NCI-H1930 (cell line): ENCODE measurements at regions not wholly inside any gene's neighbourhood (a gene's known extent, or its start where the extent isn't known, plus 50 kb on each side); places are given as distances from the start of the nearest gene placed in this dataset.

Experiments used
- DNase-seq, 2 experiments: peaks; one replicate each; lab custom pipeline; 2025; lab: John Stamatoyannopoulos, UW

DNA sequence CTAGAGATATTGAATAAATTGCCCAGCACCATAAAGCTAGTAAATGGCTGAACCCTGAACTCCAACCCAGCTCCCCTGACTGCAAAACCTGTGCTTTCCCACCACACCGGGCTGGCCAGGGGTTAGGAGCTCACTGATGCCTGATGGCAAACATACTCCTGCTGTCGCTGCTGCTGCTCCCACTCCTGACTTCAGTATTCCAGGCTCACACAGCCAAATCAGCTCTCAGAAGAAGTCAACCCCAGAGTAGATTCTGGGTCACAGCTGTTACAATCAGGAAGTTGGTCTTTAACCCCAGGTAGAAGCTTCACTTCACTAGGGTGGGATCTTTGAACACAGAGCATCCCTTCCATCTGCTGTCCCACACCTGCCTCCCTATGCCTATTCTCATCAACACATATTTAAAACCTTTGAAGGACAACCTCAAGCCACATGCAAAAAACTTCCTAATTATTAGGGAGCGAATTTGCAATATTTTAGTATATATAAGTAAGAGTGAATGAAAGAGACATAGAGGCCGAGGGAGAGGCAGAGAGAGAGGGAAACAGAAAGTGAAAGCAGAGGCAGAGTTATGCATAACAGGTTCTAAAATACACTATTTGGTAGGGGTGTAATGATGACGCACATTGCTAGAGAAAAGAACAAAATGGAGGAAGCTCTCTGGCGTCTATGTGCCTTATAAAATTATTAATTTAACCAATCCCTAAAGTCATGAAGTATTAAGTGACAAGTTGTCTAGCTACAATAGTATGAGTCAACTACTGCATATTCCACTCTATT, 99.4 kb upstream of the SERP2 start:
- no peak for DNase-seq

DNA sequence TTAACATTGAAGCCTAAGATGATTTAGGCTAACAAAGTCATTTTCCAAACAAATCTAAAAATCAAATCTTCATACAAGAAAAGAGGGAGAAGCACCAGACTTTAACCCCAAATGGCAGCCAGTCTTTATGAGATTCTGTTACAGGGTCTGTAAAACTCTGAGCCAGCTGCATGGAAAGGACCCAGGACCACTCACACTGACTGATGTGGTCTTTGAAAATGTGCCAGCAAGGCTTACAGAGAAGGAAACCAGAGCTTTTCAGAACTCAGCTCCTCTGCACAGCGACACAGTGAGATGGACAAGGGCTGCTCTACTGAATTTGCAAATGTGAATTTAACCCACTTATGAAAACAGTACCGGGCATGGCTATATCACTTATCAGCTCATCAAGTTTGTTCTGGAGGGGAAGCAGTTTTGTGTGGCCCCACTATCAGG, 98.8 kb upstream of the SERP2 start:
- no peak for DNase-seq

DNA sequence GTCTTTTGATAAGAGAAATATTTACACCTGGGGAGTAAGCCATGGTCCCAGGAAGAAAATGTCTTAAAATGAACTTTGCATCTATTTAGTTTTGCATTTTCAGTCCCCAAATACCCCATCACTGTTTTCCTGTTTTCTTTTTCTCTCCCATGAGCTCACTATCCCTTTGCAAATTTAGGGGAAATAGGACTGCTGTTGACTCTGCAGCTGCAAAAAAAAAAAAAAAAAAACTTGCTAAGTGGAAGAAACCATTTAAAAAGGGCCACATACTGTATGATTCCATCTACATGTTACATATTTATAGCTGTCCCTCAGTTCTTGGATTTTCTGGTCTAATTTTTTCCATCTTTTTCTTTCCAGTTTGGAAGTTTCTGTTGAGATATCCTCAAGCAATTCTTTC, 98.2 kb upstream of the SERP2 start:
- no peak for DNase-seq

DNA sequence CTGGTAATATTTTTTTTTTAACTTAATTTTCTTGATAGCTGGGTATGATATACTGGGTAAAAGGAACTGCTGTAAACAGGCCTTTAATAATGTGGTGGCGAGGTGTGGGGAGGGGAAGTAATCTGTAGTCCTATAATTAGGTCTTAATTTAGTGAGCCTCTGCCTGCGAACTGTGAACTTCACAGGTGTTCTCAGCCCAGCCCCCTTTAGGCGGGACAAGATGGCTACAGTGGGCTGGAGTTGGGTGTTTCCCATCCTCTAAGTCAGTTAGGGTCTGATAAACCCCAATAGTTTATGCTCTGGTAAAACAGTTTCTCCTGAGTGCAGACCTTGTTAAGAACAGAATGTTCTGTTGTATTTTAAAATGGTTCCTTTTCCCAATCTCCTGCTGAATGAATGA, 97.6 kb upstream of the SERP2 start:
- no peak for DNase-seq

DNA sequence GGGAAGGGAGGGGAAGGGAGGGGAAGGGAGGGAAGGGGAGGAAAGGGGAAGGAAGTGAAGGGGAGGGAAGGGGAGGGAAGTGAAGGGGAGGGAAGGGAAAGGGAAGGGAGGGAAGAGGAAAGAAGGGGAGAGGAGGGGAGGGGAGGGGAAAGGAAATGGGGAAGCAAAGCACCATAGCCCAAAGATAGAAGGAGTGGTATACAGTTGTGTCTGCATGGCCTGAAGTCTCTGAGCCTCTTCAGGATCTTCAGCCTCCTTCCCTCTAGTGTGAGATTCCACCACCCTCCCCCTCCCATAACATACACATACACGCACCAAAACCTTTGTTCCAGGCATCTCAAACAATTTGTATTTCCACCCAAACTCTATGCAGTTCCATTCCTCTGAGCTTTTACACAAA, 96.2 kb upstream of the SERP2 start:
- DNase-seq: no peak

DNA sequence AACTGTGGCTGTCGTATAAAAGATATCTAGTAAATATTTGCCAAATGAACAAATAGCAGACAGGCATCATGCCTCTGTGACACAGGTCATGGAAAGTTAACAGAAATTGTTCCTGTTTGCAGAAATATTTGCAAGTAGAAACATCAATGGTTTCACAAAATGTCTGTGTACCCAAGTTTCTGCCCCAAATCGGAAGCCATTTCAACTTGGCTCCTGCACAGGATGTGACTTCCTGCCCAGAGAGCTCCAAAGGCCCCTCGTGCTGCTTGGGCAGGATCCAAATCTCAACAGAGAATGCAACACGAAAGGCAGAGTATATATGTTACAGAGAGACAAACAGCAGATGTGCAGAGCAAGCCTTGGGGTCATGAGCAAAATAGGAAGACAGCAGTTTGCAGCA, 95.5 kb upstream of the SERP2 start:
- no peak for DNase-seq

DNA sequence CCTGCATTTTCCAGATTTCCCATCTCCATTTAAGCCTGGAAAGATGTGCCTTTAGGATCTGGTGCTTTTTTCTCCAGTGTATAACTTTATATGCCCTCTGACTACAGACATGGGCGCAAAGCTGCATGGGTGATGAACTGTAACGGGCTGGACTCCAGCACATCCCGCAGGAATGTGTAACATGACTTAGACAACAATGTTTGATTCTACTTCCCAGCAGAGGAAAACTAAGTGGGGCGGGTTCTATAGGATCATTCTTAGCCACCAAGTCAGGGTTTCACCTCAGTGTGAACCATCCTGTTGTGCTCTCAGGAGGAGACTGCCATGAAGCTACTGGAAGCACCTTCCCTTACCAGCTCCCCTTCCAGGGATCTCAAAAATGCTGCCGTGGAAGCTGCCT, 93.2 kb upstream of the SERP2 start:
- no peak for DNase-seq

DNA sequence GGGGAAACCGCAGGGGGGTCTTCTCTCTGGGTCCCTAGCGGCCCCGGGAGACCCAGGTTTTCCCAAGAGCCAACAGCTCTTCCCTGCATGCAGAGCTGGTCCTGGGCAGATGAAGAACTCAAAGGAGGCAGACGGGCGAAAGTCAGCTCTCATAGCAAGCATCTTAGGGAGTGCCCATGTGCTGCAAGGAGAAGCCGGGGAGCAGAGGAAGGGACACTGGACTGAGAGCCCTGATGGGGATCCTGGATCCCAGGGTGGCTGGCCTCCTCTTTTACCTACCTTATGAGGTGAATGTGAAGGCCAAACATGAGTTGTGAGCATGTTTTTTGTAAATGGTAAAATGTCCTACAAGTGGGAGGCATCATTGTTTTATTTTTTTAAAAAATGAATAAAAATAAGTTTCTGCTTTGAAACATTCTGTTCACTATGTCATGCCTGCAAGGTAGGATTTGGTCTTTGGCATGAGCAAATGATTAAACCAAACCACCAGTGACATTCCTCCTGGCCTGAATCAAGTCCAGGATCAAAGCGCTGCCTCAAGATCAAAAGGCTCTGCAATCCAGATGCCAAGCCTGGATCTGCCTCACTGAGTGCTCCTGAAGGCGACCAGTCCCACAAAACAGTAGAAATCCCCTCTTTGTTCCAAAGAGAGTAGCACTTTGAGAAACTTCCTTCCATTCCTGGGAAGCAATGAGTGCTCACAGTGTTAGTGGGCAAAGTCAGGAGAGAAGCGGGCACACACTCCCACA, 92.2 kb upstream of the SERP2 start:
- no peak for DNase-seq

DNA sequence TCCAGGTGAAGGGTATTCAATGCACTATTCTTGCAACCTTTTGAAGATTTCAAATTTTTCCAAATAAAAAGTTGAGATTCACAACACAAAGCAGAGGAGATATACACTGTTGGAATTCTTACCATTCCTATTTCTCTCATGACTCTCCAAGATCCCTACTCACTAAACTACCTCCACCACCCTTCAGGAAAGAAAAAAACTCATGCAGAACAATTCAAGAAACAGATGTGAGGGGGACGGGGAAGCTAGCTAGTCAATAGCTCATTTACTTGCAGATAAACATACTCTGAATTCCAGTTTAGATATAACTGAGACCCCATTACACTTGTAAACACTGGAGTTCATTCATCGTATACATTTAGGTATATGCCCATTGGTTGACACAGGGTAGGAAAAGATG, 90.0 kb upstream of the SERP2 start:
- no peak for DNase-seq

DNA sequence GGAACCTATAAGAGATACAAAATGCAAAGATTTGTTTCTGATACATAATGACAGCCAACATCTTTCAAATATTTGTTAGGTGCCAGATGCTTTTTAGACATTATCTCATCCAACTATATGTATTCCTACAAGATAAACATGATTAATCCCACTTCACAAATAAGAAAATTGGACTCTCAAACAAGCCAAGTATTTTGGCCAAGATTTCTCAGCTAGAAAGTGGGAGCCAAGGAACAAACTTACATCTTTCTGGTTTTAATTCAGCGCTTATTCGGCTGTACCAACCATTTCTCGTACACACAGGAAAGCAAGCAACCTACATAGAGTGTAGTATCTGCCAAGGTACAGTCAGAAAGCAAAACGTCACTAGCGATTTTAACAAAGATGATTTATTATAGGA, 85.7 kb upstream of the SERP2 start:
- DNase-seq: no peak

DNA sequence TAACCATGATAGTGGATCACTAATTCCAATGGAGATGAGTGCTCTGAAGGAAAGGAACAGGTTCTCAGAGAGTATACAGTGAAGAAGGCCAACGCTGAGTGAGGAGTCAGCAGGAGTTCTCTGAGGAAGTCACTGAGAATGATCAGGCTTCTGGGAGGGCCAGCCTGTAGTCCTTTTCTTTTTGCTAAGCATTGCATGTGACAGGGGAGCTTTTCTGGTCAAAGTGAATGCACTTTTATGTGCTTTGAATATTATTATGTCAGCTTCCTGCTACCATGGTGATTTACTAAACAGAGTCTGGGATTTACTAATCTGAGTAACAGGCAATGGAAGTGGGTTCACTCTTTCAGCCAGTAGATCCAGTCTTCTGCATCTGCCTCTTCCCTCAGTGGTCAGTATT, 81.1 kb upstream of the SERP2 start:
- no peak for DNase-seq

DNA sequence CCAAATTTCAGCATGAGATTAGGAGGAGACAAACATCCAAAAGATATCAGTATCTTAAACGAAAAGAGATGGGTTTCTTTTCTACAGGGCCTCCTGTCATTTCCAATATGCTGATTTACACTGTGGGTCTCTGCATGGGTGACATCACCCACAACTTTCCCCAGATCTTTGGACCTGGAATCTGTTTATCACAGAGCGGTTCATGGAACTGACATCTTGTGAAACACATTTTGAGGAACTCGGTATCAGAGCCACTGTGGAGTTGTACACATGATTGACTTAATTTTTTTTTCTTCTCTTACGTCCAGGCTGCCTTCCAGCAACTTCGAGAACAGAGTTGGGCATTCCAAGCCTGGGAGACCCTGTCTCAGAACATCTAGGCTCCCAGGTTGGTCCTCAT, 80.2 kb upstream of the SERP2 start:
- no peak for DNase-seq

DNA sequence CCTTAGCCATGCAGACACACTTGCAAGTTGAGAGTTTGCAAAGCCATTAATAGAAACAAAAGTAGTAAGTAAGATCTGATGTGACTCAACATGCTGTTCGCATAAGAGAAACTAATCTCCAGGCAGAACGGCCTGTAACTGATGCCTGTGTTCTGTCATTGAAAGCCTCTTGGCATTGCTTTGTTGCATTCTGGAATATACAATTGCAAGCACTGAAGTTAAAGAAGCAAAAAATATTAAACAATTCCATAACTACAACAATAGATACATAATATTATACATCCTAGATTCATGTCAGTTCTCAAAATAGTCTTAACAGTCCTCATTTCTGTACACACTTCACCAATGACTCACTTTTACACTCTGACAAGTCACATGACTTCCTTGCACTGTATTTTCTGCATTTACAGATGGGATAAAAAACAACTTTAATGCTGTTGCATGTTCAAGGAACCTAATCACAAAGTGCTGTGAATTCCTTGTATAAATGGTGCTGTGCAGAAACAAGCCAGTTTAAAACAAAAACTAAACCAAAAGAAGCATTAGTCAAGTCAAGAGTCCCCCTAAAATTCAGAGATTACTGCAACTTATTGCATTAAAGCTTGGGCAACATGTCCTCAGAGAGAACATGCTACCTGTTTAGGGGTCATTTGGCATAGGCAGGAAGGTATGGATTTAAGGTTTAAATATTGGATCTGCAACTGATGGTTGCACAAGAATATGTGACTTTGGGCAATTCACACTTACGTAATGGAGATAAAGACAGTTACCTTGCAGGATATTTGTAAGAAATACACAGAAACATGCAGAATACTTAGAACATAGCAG, 79.5 kb upstream of the SERP2 start:
- no peak for DNase-seq

DNA sequence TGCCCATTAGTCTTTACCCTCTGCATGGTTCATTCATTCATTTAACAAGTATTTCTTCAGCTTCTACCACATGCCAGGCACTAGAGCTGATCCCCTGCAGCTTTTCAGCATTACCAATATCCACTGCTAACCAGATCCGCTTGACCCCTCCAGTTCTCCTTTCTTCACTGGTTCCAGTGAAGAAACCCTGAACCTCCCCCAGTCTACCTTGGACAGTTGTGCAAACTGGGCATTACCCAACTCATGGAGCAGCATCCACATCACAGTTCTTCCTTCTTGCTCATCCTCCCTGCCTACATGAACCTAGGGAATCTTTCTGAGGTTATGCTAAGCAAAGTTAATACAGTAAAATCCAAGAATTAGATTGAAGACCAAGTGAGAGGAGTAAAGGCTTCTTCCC, 78.7 kb upstream of the SERP2 start:
- DNase-seq: no peak

DNA sequence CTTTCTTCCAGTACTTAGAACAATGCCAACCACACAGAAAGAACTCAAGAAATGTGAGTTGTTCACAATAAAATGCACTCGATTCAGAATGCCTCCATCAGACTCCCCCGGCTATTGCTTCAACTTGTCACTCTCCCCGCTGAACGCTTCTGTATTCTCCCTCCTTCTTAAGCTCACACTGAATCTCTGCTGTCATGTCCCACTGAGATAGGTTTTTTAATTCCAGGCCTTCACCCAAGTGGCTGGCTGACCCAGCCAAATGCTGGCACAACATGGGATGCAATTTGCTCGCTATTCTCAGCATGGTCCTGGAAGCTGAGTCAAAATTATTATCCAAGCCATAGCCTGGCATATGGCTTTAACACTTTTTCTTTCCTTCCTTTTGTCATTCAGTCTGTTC, 76.8 kb upstream of the SERP2 start:
- no peak for DNase-seq

DNA sequence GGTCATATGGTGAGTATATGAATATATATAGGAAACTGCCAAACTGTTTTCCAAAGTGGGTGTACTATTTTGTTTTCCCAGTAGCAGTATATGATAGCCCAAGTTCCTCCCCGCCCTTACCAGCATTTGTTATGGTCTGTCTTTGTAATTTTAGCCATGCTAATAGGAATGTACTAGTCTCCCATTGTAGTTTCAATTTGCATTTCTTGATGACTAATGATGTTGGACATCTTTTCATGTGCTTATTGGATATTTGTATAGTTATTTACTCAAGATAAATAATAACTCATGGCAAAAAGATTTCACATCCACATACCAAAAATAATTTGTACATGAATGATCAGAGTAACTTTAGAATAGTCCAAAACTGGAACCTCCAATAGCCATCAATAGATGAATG, 75.3 kb upstream of the SERP2 start:
- DNase-seq: no peak

DNA sequence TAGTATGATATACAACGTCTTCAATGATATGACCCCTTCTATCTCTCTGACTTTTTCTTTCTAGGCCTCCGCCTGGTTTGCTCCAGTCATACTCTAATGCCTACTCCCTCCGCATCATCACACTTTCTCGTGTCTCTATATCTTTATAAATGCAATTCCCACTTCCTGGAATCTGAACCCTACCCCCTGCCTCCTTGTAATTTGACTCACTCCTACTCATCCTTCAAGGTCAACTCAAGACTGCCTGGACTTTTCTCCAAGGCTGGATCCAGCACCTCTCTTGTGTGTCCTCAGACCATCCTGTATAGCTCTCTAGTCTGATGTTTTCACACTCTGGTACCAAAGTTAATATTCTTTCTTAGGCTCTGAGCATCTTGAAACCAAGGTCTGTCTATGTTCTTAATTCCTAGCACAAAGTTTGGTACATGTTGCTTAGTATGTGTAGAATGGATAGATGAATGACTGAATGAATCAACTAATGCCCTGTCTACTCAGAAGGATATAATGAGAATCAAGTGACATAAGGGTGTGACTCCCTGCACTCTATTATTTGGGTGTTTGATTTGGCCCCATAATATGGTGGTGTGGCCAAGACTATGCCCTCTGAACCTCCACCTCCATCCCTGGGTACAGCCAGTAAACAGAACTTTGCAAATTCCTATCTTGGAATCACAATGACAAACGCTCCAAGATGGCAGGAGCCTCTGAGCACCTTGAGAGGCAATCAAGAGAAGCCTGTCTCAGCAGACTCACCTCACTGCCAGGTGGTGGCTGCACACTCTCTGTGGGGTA, 74.3 kb upstream of the SERP2 start:
- no peak for DNase-seq

DNA sequence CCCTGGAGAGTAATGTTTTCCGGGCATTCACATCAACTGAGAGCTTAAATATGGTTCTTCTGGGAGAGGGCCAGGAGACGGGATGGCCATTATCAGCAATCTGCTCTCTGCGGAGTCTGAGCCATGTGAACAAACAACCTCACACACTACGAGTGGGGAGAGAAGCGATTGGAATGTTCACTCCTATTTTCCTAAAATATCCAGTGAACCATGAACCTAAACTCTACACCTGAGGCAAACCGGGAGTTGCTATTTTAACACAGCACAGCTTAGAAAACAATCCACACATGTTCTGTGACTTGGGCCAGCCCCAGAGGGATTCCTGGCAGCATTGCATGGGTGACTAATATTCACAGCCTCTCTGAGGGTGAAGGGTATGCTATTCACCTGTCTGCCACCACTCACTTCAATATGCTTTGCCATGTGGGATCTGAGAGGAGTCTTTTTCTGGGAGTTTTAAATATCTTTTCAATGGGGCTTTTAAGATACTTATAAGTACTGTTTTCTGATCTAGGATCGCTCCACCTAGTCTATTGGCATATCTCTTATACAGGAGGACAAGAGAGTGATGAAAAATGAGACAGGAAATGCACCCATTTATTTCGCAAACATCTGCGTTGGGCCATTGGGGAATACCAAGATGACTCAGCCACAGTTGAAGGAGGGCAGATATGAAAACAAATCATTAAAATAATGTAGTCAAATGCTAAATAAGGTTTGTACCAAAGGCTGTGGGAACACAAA, 72.6 kb upstream of the SERP2 start:
- no peak for DNase-seq

DNA sequence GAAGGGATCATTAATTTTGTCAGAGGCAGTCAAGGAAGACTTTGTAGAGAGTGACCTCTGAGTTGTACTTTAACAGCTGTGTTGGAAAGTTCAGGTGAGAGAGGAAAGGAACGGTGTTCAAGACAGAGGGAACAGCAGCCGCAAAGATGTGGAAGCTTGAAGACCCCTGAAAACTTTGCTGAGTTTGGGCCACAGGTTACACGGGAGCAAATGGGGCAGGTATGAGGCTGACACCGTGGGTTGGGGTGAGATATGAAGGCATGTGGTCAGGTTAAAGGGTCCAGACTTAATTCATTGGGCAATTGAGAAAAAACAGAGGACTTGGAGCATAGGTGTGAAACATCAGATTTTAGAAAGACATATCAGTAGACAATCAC, 72.0 kb upstream of the SERP2 start:
- no peak for DNase-seq

DNA sequence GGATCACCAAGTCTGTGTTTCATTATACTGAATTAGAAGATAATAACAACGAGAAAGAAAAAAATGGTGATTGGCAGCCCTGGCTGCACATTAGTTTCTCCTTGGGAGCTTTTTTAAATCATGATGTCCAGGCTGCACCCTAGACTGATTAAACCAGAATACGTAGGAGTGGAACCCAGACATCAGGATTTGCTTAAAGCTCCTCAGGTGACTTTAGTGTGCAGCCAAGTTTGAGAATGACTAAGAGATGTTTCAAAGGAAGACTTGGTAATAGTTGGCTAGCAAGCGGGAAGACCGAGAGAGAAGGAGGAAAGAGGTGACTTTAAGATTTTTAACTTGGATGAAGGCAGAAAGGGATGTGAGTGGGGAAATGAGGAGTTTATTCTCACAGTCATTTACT, 71.4 kb upstream of the SERP2 start:
- no peak for DNase-seq

DNA sequence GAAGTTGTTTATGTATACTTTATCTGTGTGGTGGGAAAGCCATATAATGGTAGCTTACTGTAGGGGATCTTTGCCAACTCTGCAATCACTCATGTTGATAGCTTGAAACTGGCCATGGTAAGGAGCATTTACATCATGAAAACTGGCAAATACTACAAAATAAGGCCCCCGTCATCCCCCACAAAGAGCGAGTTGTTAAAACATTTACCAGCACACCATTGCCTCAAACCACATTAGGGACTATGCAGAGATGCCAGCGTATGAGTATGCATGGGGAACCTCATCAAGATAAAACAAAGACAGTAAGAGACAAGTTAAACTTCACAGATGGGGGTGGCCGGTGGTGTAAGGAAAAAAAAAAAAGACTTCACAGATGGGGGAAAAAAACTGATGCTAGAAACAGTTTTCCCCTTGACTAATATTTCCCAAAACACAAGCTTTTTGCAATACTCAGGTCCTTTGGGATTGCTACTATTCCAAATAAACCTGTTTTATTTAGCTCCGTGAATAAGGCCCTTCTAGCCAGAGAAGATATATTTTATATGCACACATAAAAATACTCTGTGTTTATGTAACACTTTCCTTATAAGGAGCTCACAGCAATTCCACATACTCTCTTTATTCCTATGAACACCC, 70.6 kb upstream of the SERP2 start:
- DNase-seq: no peak
